GM23338 (cell line): ENCODE measurements at regions not wholly inside any gene's neighbourhood (a gene's known extent, or its start where the extent isn't known, plus 50 kb on each side); places are given as distances from the start of the nearest gene placed in this dataset.

Experiments used
- ATAC-seq: fragments of 200-7000 bp; cut with Tn5 transposase; 3 replicates; pipeline ENCODE4 v1.9.1; 2020
- DNase-seq: peaks from one replicate; pipeline ENCODE4 v3.0.0-alpha.2; 2015; ENCODE audit warnings: low spot score
- H2AFZ ChIP-seq: fragments of 200-600 bp; sonication (generic); 2 replicates; pipeline ENCODE4 v1.8.0; 2016; ENCODE audit warnings: antibody characterized with exemption, mild to moderate bottlenecking, moderate library complexity
- H3F3A ChIP-seq: fragments of 200-600 bp; sonication (generic); replicated peaks from 2 replicates; pipeline ENCODE4 v1.8.0; 2017; ENCODE audit warnings: antibody characterized with exemption, mixed run types, low read depth
- H3K27ac ChIP-seq: fragments of 200-600 bp; sonication (generic); 2 replicates; pipeline ENCODE4 v1.6.1; 2016; ENCODE audit warnings: low read depth
- H3K27me3 ChIP-seq: fragments of 200-600 bp; sonication (generic); 2 replicates; pipeline ENCODE4 v1.8.0; 2016; ENCODE audit warnings: mild to moderate bottlenecking, mixed run types, moderate library complexity; ENCODE audit not compliant: insufficient read depth
- H3K36me3 ChIP-seq: fragments of 200-600 bp; sonication (generic); 2 replicates; pipeline ENCODE4 v1.8.0; 2016; ENCODE audit warnings: mild to moderate bottlenecking; ENCODE audit not compliant: insufficient read depth
- H3K4me1 ChIP-seq: fragments of 200-600 bp; sonication (generic); 2 replicates; pipeline ENCODE4 v1.8.0; 2016; ENCODE audit warnings: mild to moderate bottlenecking, moderate library complexity; ENCODE audit not compliant: insufficient read depth
- H3K4me2 ChIP-seq: fragments of 200-600 bp; sonication (generic); 2 replicates; pipeline ENCODE4 v1.7.1; 2017; ENCODE audit warnings: mixed run types
- H3K4me3 ChIP-seq: fragments of 200-600 bp; sonication (generic); 2 replicates; pipeline ENCODE4 v1.6.1; 2016; ENCODE audit warnings: mixed run types
- H3K79me2 ChIP-seq: fragments of 200-600 bp; sonication (generic); replicated peaks from 2 replicates; pipeline ENCODE4 v1.8.0; 2017; ENCODE audit warnings: mild to moderate bottlenecking; ENCODE audit not compliant: insufficient read depth
- H3K9me2 ChIP-seq: fragments of 200-600 bp; sonication (generic); 2 replicates; pipeline ENCODE4 v1.8.0; 2017; ENCODE audit not compliant: insufficient read depth
- H4K20me1 ChIP-seq: fragments of 200-600 bp; sonication (generic); replicated peaks from 2 replicates; pipeline ENCODE4 v1.8.0; 2017; ENCODE audit warnings: mild to moderate bottlenecking; ENCODE audit not compliant: insufficient read depth
- H3K27ac Mint-ChIP-seq: 2 replicates; pipeline ENCODE4 v1.8.0; 2020; ENCODE audit warnings: inconsistent platforms, mild to moderate bottlenecking, moderate library complexity, mixed read lengths
- H3K27me3 Mint-ChIP-seq: 3 replicates; pipeline ENCODE4 v1.8.0; 2022; ENCODE audit warnings: low read depth, mild to moderate bottlenecking, moderate library complexity, mixed read lengths, inconsistent platforms; ENCODE audit not compliant: insufficient read depth, poor library complexity
- H3K36me3 Mint-ChIP-seq: 3 replicates; pipeline ENCODE4 v1.8.0; 2021; ENCODE audit warnings: low read depth, mild to moderate bottlenecking, inconsistent platforms, moderate library complexity, mixed read lengths
- H3K4me1 Mint-ChIP-seq: 3 replicates; pipeline ENCODE4 v1.8.0; 2020; ENCODE audit warnings: mild to moderate bottlenecking, inconsistent platforms, mixed read lengths
- H3K4me3 Mint-ChIP-seq: 3 replicates; pipeline ENCODE4 v1.8.0; 2021; ENCODE audit warnings: moderate library complexity, mild to moderate bottlenecking, inconsistent platforms, mixed read lengths
- H3K9me3 Mint-ChIP-seq: 3 replicates; pipeline ENCODE4 v1.8.0; 2020; ENCODE audit warnings: moderate library complexity, mild to moderate bottlenecking, inconsistent platforms, mixed read lengths
- CREB1 ChIP-seq: fragments of 250-450 bp; sonication (Bioruptor Pico); IDR thresholded peaks from 2 replicates; pipeline ENCODE4 v1.5.0; 2020; ENCODE audit warnings: low read depth, mild to moderate bottlenecking, moderate library complexity
- CTCF ChIP-seq, 2 experiments: fragments of 200-600 bp in 1 of 2; sonication (generic) in 1 of 2; conservative IDR thresholded peaks; 2 replicates each; pipeline versions ENCODE4 v1.5.1 to v1.6.1; 2016 to 2017; ENCODE audit warnings: antibody characterized with exemption in 2 of 2, low read depth in 2 of 2, mild to moderate bottlenecking in 2 of 2, moderate library complexity in 1 of 2
- ETS1 ChIP-seq: IDR thresholded peaks from 2 replicates; pipeline ENCODE4 v1.6.1; 2016; ENCODE audit warnings: antibody characterized with exemption
- EZH2 ChIP-seq: fragments of 200-600 bp; sonication (generic); IDR thresholded peaks from one replicate; pipeline ENCODE4 v1.8.0; 2017; ENCODE audit warnings: antibody characterized with exemption, mild to moderate bottlenecking, low read depth; ENCODE audit not compliant: unreplicated experiment
- EZH2phosphoT487 ChIP-seq: fragments of 200-600 bp; sonication (generic); IDR thresholded peaks from one replicate; pipeline ENCODE4 v1.8.1; 2018; ENCODE audit warnings: antibody characterized with exemption; ENCODE audit not compliant: unreplicated experiment
- JUNB ChIP-seq: IDR thresholded peaks from one replicate; pipeline ENCODE4 v1.6.1; 2016; ENCODE audit warnings: antibody characterized with exemption; ENCODE audit not compliant: unreplicated experiment
- NANOG ChIP-seq: IDR thresholded peaks from 2 replicates; pipeline ENCODE4 v1.6.1; 2016; ENCODE audit warnings: antibody characterized with exemption, borderline replicate concordance
- POLR2AphosphoS5 ChIP-seq: IDR thresholded peaks from 2 replicates; pipeline ENCODE4 v1.6.1; 2016; ENCODE audit warnings: antibody characterized with exemption, low read depth
- REST ChIP-seq: IDR thresholded peaks from one replicate; pipeline ENCODE4 v1.6.1; 2018; ENCODE audit warnings: antibody characterized with exemption; ENCODE audit not compliant: unreplicated experiment
- STAT1 ChIP-seq: IDR thresholded peaks from one replicate; pipeline ENCODE4 v1.6.1; 2016; ENCODE audit warnings: antibody characterized with exemption; ENCODE audit not compliant: unreplicated experiment
- ZNF114 ChIP-seq: fragments of 250-450 bp; sonication (Bioruptor Pico); IDR thresholded peaks from 2 replicates; pipeline ENCODE4 v1.5.0; 2020; ENCODE audit warnings: mild to moderate bottlenecking, moderate library complexity
- ZNF331 ChIP-seq: fragments of 250-450 bp; sonication (Bioruptor Pico); IDR thresholded peaks from 2 replicates; pipeline ENCODE4 v1.5.0; 2020; ENCODE audit warnings: low read depth, mild to moderate bottlenecking, moderate library complexity
- ZNF462 ChIP-seq: fragments of 250-450 bp; sonication (Bioruptor Pico); IDR thresholded peaks from 2 replicates; pipeline ENCODE4 v1.5.0; 2020; ENCODE audit warnings: mild to moderate bottlenecking, moderate library complexity

- H3K36me3 Mint-ChIP-seq: no peaks in the 10 kb centered on the region
- H3K9me2 ChIP-seq: no peaks in the 10 kb centered on the region
- H2AFZ ChIP-seq: no peak overlapping the region
- H3K4me2 ChIP-seq: no peak overlapping the region
- DNase-seq (peak; percentile 65), ATAC-seq (peak; percentile 65)
- H3F3A ChIP-seq: no peaks in the 10 kb centered on the region
- H3K4me1 Mint-ChIP-seq: peaks cover 9% of the 10 kb centered on the region
- no peak overlapping the region for H3K27ac ChIP-seq
- no peaks in the 10 kb centered on the region for H3K79me2 ChIP-seq
- no peaks in the 10 kb centered on the region for H3K27me3 Mint-ChIP-seq
- H3K27ac Mint-ChIP-seq: no peak overlapping the region
- peaks cover 4% of the 10 kb centered on the region; the same call in 2 of the 3 replicates for H3K9me3 Mint-ChIP-seq
- no peak overlapping the region for H3K4me3 ChIP-seq
- peaks cover 4% of the 10 kb centered on the region for H3K4me1 ChIP-seq
- no peak for TF ChIP-seq JUNB
- TF ChIP-seq REST: no peak
- no peak for TF ChIP-seq ZNF114 (CRISPR knock-in tag)
- TF ChIP-seq CREB1 (CRISPR knock-in tag): no peak
- TF ChIP-seq EZH2phosphoT487: no peak
- no peak for TF ChIP-seq ETS1
- no peak for TF ChIP-seq CTCF (conservative IDR thresholded peaks at IDR 0.05; ENCODE audit: low read depth in 2 of 2)
- TF ChIP-seq EZH2: no peak
- no peak for TF ChIP-seq POLR2AphosphoS5
- no peak for TF ChIP-seq STAT1
- no peak for TF ChIP-seq ZNF331 (CRISPR knock-in tag)
- no peak for TF ChIP-seq ZNF462 (CRISPR knock-in tag)
- TF ChIP-seq NANOG: no peak
- H4K20me1 ChIP-seq: no peaks in the 10 kb centered on the region
- H3K27me3 ChIP-seq: no peaks in the 10 kb centered on the region
- H3K4me3 Mint-ChIP-seq: no peak overlapping the region
- no peaks in the 10 kb centered on the region for H3K36me3 ChIP-seq
Measured at GRCh38 chr4:159856451-159856850, 753.6 kb downstream of the RAPGEF2 start.
